Kidney (tissue), 13 donors: ENCODE measurements at regions not wholly inside any gene's neighbourhood (a gene's known extent, or its start where the extent isn't known, plus 50 kb on each side); places are given as distances from the start of the nearest gene placed in this dataset.

ENCODE experiments used
- DNase-seq, 5 donors: peaks; one replicate each; pipeline ENCODE4 v3.0.0-alpha.2; 2013 to 2020
- FAIRE-seq: peaks from 2 replicates; lab custom pipeline; 2012; peaks lifted over from hg19 to GRCh38; lab: Jason Lieb, UNC
- H3K27ac ChIP-seq, 2 donors: one replicate each; pipeline ENCODE4 v1.7.0; 2013; ENCODE audit warnings: low read depth in 2 of 2, low read length in 2 of 2, inconsistent platforms in 1 of 2
- H3K27me3 ChIP-seq: one replicate; pipeline ENCODE4 v1.7.1; 2013; ENCODE audit warnings: low read length, inconsistent platforms; ENCODE audit not compliant: control insufficient read depth, insufficient read depth
- H3K36me3 ChIP-seq, 3 donors: one replicate each; pipeline versions ENCODE4 v1.7.0 to v1.7.1; 2013; ENCODE audit warnings: low read length in 3 of 3, control low read depth in 1 of 3, inconsistent platforms in 1 of 3; ENCODE audit not compliant: insufficient read depth in 3 of 3, control insufficient read depth in 2 of 3
- H3K4me1 ChIP-seq, 3 donors: one replicate each; pipeline versions ENCODE4 v1.7.0 to v1.7.1; 2013; ENCODE audit warnings: low read length in 3 of 3, inconsistent platforms in 1 of 3, low read depth in 1 of 3; ENCODE audit not compliant: control insufficient read depth in 2 of 3, insufficient read depth in 2 of 3
- H3K4me3 ChIP-seq, 3 donors: one replicate each; pipeline versions ENCODE4 v1.7.0 to v1.8.1; 2013; ENCODE audit warnings: low read length in 3 of 3, control low read depth in 1 of 3, inconsistent platforms in 1 of 3
- H3K9ac ChIP-seq, 3 donors: one replicate each; pipeline versions ENCODE4 v1.7.0 to v1.7.1; 2013; ENCODE audit warnings: low read length in 3 of 3, control low read depth in 1 of 3, inconsistent platforms in 1 of 3
- H3K9me3 ChIP-seq, 3 donors: one replicate each; pipeline versions ENCODE4 v1.7.0 to v1.7.1; 2013; ENCODE audit warnings: low read length in 3 of 3, control low read depth in 1 of 3, inconsistent platforms in 1 of 3; ENCODE audit not compliant: control insufficient read depth in 2 of 3, insufficient read depth in 1 of 3
- CTCF ChIP-seq: IDR thresholded peaks from 3 replicates; pipeline ENCODE4 v1.5.1; 2012; ENCODE audit warnings: mild to moderate bottlenecking, moderate library complexity, borderline replicate concordance; ENCODE audit not compliant: insufficient read depth; ENCODE audit errors: extremely low read depth
- intact Hi-C: fragments of 100-400 bp; cut with DNase I; formaldehyde crosslinking; loops from one replicate; pipeline ENCODE4 v1.11.1; 2022
- donor health status: control.
- donor health status: control.
- donor health status: control.
- donor health status: control.
- donor health status: control.
- donor health status: DM: yes; HTN: yes; CAD: no.
- donor health status: Normal renal cell carcinoma (clear cell type).

DNA sequence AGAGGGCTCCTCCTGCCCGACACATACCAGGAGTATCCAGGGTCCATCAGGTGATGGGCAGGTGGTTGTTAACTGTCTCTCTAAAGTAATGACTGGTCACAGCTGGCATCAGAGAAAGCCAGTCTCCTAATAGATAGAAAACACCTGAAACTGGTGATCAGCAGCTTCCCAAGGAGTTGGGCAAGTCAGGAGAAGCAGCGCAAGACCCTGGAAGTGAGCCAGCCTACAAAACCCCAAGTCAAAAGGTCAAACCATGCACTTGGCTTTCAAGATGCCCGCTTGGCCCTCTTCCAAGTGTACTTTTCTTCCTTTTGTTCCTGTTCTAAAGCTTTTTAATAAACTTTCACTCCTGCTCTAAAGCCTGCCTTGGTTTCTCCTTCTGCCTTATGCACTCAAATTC, 815.2 kb downstream of the DCDC2C start:
- DNase-seq: no peak
- no peak overlapping the region for H3K4me3 ChIP-seq
- no peaks in the 10 kb centered on the region for H3K36me3 ChIP-seq
- no peaks in the 10 kb centered on the region for H3K27me3 ChIP-seq
- no peaks in the 10 kb centered on the region for H3K4me1 ChIP-seq
- no peak for FAIRE-seq
- H3K9ac ChIP-seq: no peak overlapping the region
- H3K9me3 ChIP-seq: no peaks in the 10 kb centered on the region
- no peak for TF ChIP-seq CTCF
- intact Hi-C loops: no loop called here
- no peak overlapping the region for H3K27ac ChIP-seq

- no peak overlapping the region for H3K27ac ChIP-seq
- intact Hi-C loops: no loop called here
- FAIRE-seq (no peak), DNase-seq (no peak)
- H3K27me3 ChIP-seq: no peaks in the 10 kb centered on the region
- H3K36me3 ChIP-seq: no peaks in the 10 kb centered on the region
- H3K9me3 ChIP-seq: no peaks in the 10 kb centered on the region
- no peak overlapping the region for H3K4me3 ChIP-seq
- TF ChIP-seq CTCF: no peak
- no peak overlapping the region for H3K9ac ChIP-seq
- no peaks in the 10 kb centered on the region for H3K4me1 ChIP-seq
Measured at GRCh38 chr2:4522498-4523421, 819.4 kb downstream of the DCDC2C start.

DNA sequence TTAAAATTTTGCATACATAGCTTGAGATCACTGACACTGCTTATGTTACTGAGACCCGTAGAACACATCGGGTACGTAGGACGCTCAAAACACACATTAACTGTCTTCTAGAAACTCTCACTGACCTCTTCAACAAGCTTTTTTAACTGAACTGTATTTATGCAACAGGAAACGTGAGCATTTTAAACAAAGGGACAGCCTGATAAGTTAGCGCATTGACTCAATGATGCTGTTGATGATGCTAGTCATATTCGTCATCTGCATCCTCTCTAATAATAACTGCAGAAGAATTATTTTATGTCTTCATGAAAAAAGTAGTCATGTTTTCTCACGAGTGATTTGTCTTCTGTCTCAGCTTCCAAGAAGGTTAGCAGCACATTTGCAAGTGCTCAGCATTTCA, 824.0 kb downstream of the DCDC2C start:
- H3K9me3 ChIP-seq: no peaks in the 10 kb centered on the region
- no peak for FAIRE-seq
- H3K27ac ChIP-seq: no peak overlapping the region
- DNase-seq: peak in 1 of 5 donors; percentile 5
- no peak overlapping the region for H3K4me3 ChIP-seq
- intact Hi-C loops: no loop called here
- no peaks in the 10 kb centered on the region for H3K27me3 ChIP-seq
- TF ChIP-seq CTCF: no peak
- H3K36me3 ChIP-seq: no peaks in the 10 kb centered on the region
- no peaks in the 10 kb centered on the region for H3K4me1 ChIP-seq
- no peak overlapping the region for H3K9ac ChIP-seq
